ENCODE measurements at regions not wholly inside any gene's neighbourhood (a gene's known extent, or its start where the extent isn't known, plus 50 kb on each side); places are given as distances from the start of the nearest gene placed in this dataset.

GRCh38 chr18:8996771-8997432, 105.6 kb upstream of the NDUFV2 start:
- Histone ChIP-seq H3K4me3 (no peak overlapping the region), H3K27ac (no peak overlapping the region), H3K27me3 (no peaks in the 10 kb centered on the region), H3K4me1 (peaks cover 0 to 9% of the 10 kb centered on the region in 2 donors), H3K36me3 (no peaks in the 10 kb centered on the region), H3K9me3 (no peaks in the 10 kb centered on the region)
- intact Hi-C loops (cut with DNase I): no loop called here
- no peak for TF ChIP-seq CTCF (IDR thresholded peaks at IDR 0.05)
- DNase-seq (ENCODE audit: low spot score in 2 of 2): no peak

GRCh38 chr18:8997634-8998033, 104.9 kb upstream of the NDUFV2 start:
- no peak for DNase-seq (ENCODE audit: low spot score in 2 of 2)
- no peak for TF ChIP-seq CTCF (IDR thresholded peaks at IDR 0.05)
- Histone ChIP-seq H3K9me3 (no peaks in the 10 kb centered on the region), H3K4me3 (no peak overlapping the region), H3K4me1 (peaks cover 0 to 9% of the 10 kb centered on the region in 2 donors), H3K36me3 (no peaks in the 10 kb centered on the region), H3K27me3 (no peaks in the 10 kb centered on the region), H3K27ac (no peak overlapping the region)
- intact Hi-C loops (cut with DNase I): no loop called here

GRCh38 chr18:8998481-8999217, 103.8 kb upstream of the NDUFV2 start:
- intact Hi-C loops (cut with DNase I): no loop called here
- Histone ChIP-seq H3K4me1 (peaks cover 0 to 9% of the 10 kb centered on the region in 2 donors), H3K9me3 (peaks cover 0 to 3% of the 10 kb centered on the region in 2 donors), H3K27ac (no peak overlapping the region), H3K36me3 (no peaks in the 10 kb centered on the region), H3K4me3 (no peak overlapping the region), H3K27me3 (no peaks in the 10 kb centered on the region)
- no peak for DNase-seq (ENCODE audit: low spot score in 2 of 2)
- TF ChIP-seq CTCF (IDR thresholded peaks at IDR 0.05): no peak

- no peak for TF ChIP-seq CTCF (IDR thresholded peaks at IDR 0.05)
- no peaks in the 10 kb centered on the region for H3K27me3 ChIP-seq
- no peak overlapping the region for H3K27ac ChIP-seq
- intact Hi-C loops (cut with DNase I): no loop called here
- H3K36me3 ChIP-seq: no peaks in the 10 kb centered on the region
- H3K9me3 ChIP-seq: peaks cover 0 to 4% of the 10 kb centered on the region in 2 donors
- peaks cover 0 to 9% of the 10 kb centered on the region in 2 donors for H3K4me1 ChIP-seq
- no peak overlapping the region for H3K4me3 ChIP-seq
- no peak for DNase-seq (ENCODE audit: low spot score in 2 of 2)
These were observed 102.6 kb upstream of the NDUFV2 start for GRCh38 chr18:8999872-9000271.

GRCh38 chr18:9000733-9001132, 101.8 kb upstream of the NDUFV2 start:
- intact Hi-C loops (cut with DNase I): no loop called here
- Histone ChIP-seq H3K27ac (no peak overlapping the region), H3K27me3 (no peaks in the 10 kb centered on the region), H3K36me3 (no peaks in the 10 kb centered on the region), H3K4me1 (peaks cover 0 to 9% of the 10 kb centered on the region in 2 donors), H3K4me3 (no peak overlapping the region), H3K9me3 (peaks cover 0 to 4% of the 10 kb centered on the region in 2 donors)
- DNase-seq (ENCODE audit: low spot score in 2 of 2): no peak
- no peak for TF ChIP-seq CTCF (IDR thresholded peaks at IDR 0.05)

Data from ascending aorta (tissue), 2 donors.